DOHH2 (cell line): ENCODE measurements at regions not wholly inside any gene's neighbourhood (a gene's known extent, or its start where the extent isn't known, plus 50 kb on each side); places are given as distances from the start of the nearest gene placed in this dataset.

Experiments
- H3F3A ChIP-seq: fragments of 200-600 bp; sonication (generic), shearing (Covaris generic); 2 replicates; pipeline ENCODE4 v1.6.0; 2016; ENCODE audit warnings: antibody characterized with exemption, mild to moderate bottlenecking; ENCODE audit not compliant: control insufficient read depth, insufficient read depth
- H3K27ac ChIP-seq: fragments of 200-600 bp; sonication (generic); 2 replicates; pipeline ENCODE4 v1.5.1; 2014; ENCODE audit warnings: low read depth, mild to moderate bottlenecking, low read length, moderate library complexity
- H3K27me3 ChIP-seq: fragments of 200-600 bp; sonication (generic); 2 replicates; pipeline ENCODE4 v1.6.1; 2014; ENCODE audit warnings: mild to moderate bottlenecking, low read length, mixed read lengths; ENCODE audit not compliant: control insufficient read depth
- H3K36me3 ChIP-seq: fragments of 200-600 bp; sonication (generic); 2 replicates; pipeline ENCODE4 v1.6.1; 2014; ENCODE audit warnings: mild to moderate bottlenecking, low read length, moderate library complexity, mixed read lengths; ENCODE audit not compliant: control insufficient read depth
- H3K4me1 ChIP-seq: fragments of 200-600 bp; sonication (generic); 2 replicates; pipeline ENCODE4 v1.6.1; 2014; ENCODE audit warnings: mild to moderate bottlenecking, low read length, mixed read lengths; ENCODE audit not compliant: control insufficient read depth
- H3K4me2 ChIP-seq: fragments of 200-600 bp; sonication (generic); 2 replicates; pipeline ENCODE4 v1.6.0; 2014; ENCODE audit warnings: mild to moderate bottlenecking, low read length, moderate library complexity
- H3K4me3 ChIP-seq: fragments of 200-600 bp; sonication (generic); 2 replicates; pipeline ENCODE4 v1.5.1; 2014; ENCODE audit warnings: mild to moderate bottlenecking, low read length, mixed read lengths
- H3K79me2 ChIP-seq: fragments of 200-600 bp; sonication (generic); 2 replicates; pipeline ENCODE4 v1.6.1; 2014; ENCODE audit warnings: mild to moderate bottlenecking, low read length, mixed read lengths; ENCODE audit not compliant: control insufficient read depth
- H3K9me2 ChIP-seq: fragments of 200-600 bp; sonication (generic); replicated peaks from 2 replicates; pipeline ENCODE4 v1.6.1; 2014; ENCODE audit warnings: mild to moderate bottlenecking, low read length, mixed read lengths; ENCODE audit not compliant: control insufficient read depth
- H3K9me3 ChIP-seq: fragments of 200-600 bp; sonication (generic); 2 replicates; pipeline ENCODE4 v1.6.1; 2014; ENCODE audit warnings: antibody characterized with exemption, low read length, mixed read lengths; ENCODE audit not compliant: control insufficient read depth, insufficient read depth
- H4K20me1 ChIP-seq: fragments of 200-600 bp; sonication (generic); 2 replicates; pipeline ENCODE4 v1.6.0; 2014; ENCODE audit warnings: low read depth, mild to moderate bottlenecking, antibody characterized with exemption, low read length, moderate library complexity; ENCODE audit not compliant: control insufficient read depth, insufficient read depth
- CTCF ChIP-seq: fragments of 200-600 bp; sonication (generic); IDR thresholded peaks from one replicate; pipeline ENCODE4 v1.5.1; 2014; ENCODE audit warnings: antibody characterized with exemption, mild to moderate bottlenecking, low read depth, low read length; ENCODE audit not compliant: poor library complexity, severe bottlenecking
- EZH2phosphoT487 ChIP-seq: fragments of 200-600 bp; sonication (generic); IDR thresholded peaks from 2 replicates; pipeline ENCODE4 v1.6.1; 2017; ENCODE audit warnings: borderline replicate concordance, mild to moderate bottlenecking, antibody characterized with exemption, low read length, moderate library complexity, mixed read lengths

GRCh38 chr9:118975736-118976135 is 393.5 kb downstream of the BRINP1 start:
- Histone ChIP-seq H3K9me3 (no peaks in the 10 kb centered on the region), H3K27me3 (no peaks in the 10 kb centered on the region), H3K9me2 (no peaks in the 10 kb centered on the region), H3F3A (no peaks in the 10 kb centered on the region), H3K4me2 (no peak overlapping the region), H4K20me1 (no peaks in the 10 kb centered on the region), H3K27ac (no peak overlapping the region), H3K4me1 (no peaks in the 10 kb centered on the region), H3K36me3 (no peaks in the 10 kb centered on the region), H3K79me2 (no peaks in the 10 kb centered on the region), H3K4me3 (no peak overlapping the region)
- TF ChIP-seq CTCF (no peak), EZH2phosphoT487 (no peak)

GRCh38 chr9:118976160-118976559 is 393.1 kb downstream of the BRINP1 start:
- Histone ChIP-seq H3K4me1 (no peaks in the 10 kb centered on the region), H3K4me2 (no peak overlapping the region), H3K9me3 (no peaks in the 10 kb centered on the region), H3F3A (no peaks in the 10 kb centered on the region), H3K36me3 (no peaks in the 10 kb centered on the region), H3K4me3 (no peak overlapping the region), H3K27ac (no peak overlapping the region), H4K20me1 (no peaks in the 10 kb centered on the region), H3K9me2 (no peaks in the 10 kb centered on the region), H3K27me3 (no peaks in the 10 kb centered on the region), H3K79me2 (no peaks in the 10 kb centered on the region)
- TF ChIP-seq EZH2phosphoT487 (no peak), CTCF (no peak)

- no peaks in the 10 kb centered on the region for H3K4me1 ChIP-seq
- no peaks in the 10 kb centered on the region for H3K27me3 ChIP-seq
Measured at GRCh38 chr9:118984607-118985006, 384.6 kb downstream of the BRINP1 start.

More at GRCh38 chr9:118984607-118985006, 384.6 kb downstream of the BRINP1 start:
- H3K4me3 ChIP-seq: no peak overlapping the region
- H3F3A ChIP-seq: no peaks in the 10 kb centered on the region
- no peaks in the 10 kb centered on the region for H3K9me2 ChIP-seq
- no peaks in the 10 kb centered on the region for H4K20me1 ChIP-seq
- H3K27ac ChIP-seq: no peak overlapping the region
- no peaks in the 10 kb centered on the region for H3K79me2 ChIP-seq
- no peak for TF ChIP-seq CTCF
- no peak for TF ChIP-seq EZH2phosphoT487
- no peaks in the 10 kb centered on the region for H3K36me3 ChIP-seq
- H3K4me2 ChIP-seq: no peak overlapping the region
- H3K9me3 ChIP-seq: no peaks in the 10 kb centered on the region
